ENCODE measurements at regions not wholly inside any gene's neighbourhood (a gene's known extent, or its start where the extent isn't known, plus 50 kb on each side); places are given as distances from the start of the nearest gene placed in this dataset.

- no peak for DNase-seq (ENCODE audit: low read depth in 2 of 2)
Measured at GRCh38 chr15:70347321-70348225, 249.9 kb upstream of the TLE3 start.

- DNase-seq (ENCODE audit: low read depth in 2 of 2), result no peak
Measured at GRCh38 chr15:70345251-70346019, 247.7 kb upstream of the TLE3 start.

GRCh38 chr15:70344666-70345065 is 246.9 kb upstream of the TLE3 start:
- DNase-seq (ENCODE audit: low read depth in 2 of 2), result no peak

GRCh38 chr15:70343961-70344621 is 246.4 kb upstream of the TLE3 start:
- no peak for DNase-seq (ENCODE audit: low read depth in 2 of 2)

GRCh38 chr15:70342554-70343548 is 245.1 kb upstream of the TLE3 start:
- DNase-seq (ENCODE audit: low read depth in 2 of 2), result no peak

- DNase-seq (ENCODE audit: low read depth in 2 of 2), result no peak
Measured at GRCh38 chr15:70342141-70342540, 244.4 kb upstream of the TLE3 start.

- no peak for DNase-seq (ENCODE audit: low read depth in 2 of 2)
Measured at GRCh38 chr15:70341566-70341965, 243.8 kb upstream of the TLE3 start.

- DNase-seq (ENCODE audit: low read depth in 2 of 2), result no peak
Measured at GRCh38 chr15:70340494-70340870, 242.8 kb upstream of the TLE3 start.

GRCh38 chr15:70339571-70340493 is 242.1 kb upstream of the TLE3 start:
- DNase-seq (ENCODE audit: low read depth in 2 of 2), result no peak

GRCh38 chr15:70337277-70338186 is 239.8 kb upstream of the TLE3 start:
- DNase-seq (ENCODE audit: low read depth in 2 of 2), result no peak

GRCh38 chr15:70336425-70337009 is 238.8 kb upstream of the TLE3 start:
- no peak for DNase-seq (ENCODE audit: low read depth in 2 of 2)

GRCh38 chr15:70334286-70334685 is 236.6 kb upstream of the TLE3 start:
- no peak for DNase-seq (ENCODE audit: low read depth in 2 of 2)

- no peak for DNase-seq (ENCODE audit: low read depth in 2 of 2)
Measured at GRCh38 chr15:70329179-70329578, 231.5 kb upstream of the TLE3 start.

- no peak for DNase-seq (ENCODE audit: low read depth in 2 of 2)
Measured at GRCh38 chr15:70328679-70329115, 231.0 kb upstream of the TLE3 start.

GRCh38 chr15:70327856-70328678 is 230.3 kb upstream of the TLE3 start:
- DNase-seq (ENCODE audit: low read depth in 2 of 2), result no peak

GRCh38 chr15:70327328-70327855 is 229.7 kb upstream of the TLE3 start:
- no peak for DNase-seq (ENCODE audit: low read depth in 2 of 2)

All from stimulated activated CD4-positive, alpha-beta T cell treated with anti-CD3 and anti-CD28 coated beads, Interleukin-15, amount 100 ng/mL, for 48 hours (primary cell).